ENCODE measurements at regions not wholly inside any gene's neighbourhood (a gene's known extent, or its start where the extent isn't known, plus 50 kb on each side); places are given as distances from the start of the nearest gene placed in this dataset.

DNA sequence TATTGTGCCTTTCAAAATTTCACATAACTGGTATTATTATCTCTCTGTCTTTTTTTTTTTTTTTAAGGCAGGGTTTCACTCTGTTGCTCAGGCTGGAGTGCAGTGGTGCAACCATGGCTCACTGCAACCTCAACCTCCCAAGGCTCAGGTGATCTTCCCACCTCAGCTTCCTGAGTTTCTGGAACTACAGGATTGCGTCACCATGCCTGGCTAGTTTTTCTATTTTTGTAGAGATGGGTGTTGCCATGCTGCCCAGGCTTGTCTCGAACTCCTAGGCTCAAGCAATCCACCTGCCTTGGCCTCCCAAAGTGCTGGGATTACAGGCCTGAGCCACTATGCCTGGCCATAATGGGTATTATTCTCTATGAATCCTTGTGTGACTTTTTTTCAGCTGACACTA is 402.3 kb upstream of the SMARCA2 start:
- no peak for ATAC-seq
- TF ChIP-seq, protein P1, sequence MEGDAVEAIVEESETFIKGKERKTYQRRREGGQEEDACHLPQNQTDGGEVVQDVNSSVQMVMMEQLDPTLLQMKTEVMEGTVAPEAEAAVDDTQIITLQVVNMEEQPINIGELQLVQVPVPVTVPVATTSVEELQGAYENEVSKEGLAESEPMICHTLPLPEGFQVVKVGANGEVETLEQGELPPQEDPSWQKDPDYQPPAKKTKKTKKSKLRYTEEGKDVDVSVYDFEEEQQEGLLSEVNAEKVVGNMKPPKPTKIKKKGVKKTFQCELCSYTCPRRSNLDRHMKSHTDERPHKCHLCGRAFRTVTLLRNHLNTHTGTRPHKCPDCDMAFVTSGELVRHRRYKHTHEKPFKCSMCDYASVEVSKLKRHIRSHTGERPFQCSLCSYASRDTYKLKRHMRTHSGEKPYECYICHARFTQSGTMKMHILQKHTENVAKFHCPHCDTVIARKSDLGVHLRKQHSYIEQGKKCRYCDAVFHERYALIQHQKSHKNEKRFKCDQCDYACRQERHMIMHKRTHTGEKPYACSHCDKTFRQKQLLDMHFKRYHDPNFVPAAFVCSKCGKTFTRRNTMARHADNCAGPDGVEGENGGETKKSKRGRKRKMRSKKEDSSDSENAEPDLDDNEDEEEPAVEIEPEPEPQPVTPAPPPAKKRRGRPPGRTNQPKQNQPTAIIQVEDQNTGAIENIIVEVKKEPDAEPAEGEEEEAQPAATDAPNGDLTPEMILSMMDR (IDR thresholded peaks at IDR 0.05) = no peak
- Histone ChIP-seq H3K4me3 (no peak overlapping the region), H3K4me1 (no peaks in the 10 kb centered on the region), H3K9me3 (no peaks in the 10 kb centered on the region), H3K27me3 (no peaks in the 10 kb centered on the region), H3K27ac (no peak overlapping the region), H3K36me3 (no peaks in the 10 kb centered on the region)
- DNase-seq = no peak
- WGBS, 2 donors = 70 to 75% methylated on average over 2 of the region's 2 CpGs
- intact Hi-C loops (cut with DNase I) = no loop called here
- no peak for FAIRE-seq

- DNase-seq = no peak
- no peak for FAIRE-seq
- ATAC-seq = no peak
- TF ChIP-seq, protein P1 (IDR thresholded peaks at IDR 0.05) = no peak
- Histone ChIP-seq H3K27me3 (no peaks in the 10 kb centered on the region), H3K9me3 (no peaks in the 10 kb centered on the region), H3K27ac (no peak overlapping the region), H3K4me3 (no peak overlapping the region), H3K36me3 (no peaks in the 10 kb centered on the region), H3K4me1 (no peaks in the 10 kb centered on the region)
- 42 to 59% methylated on average over 3 of the region's 3 CpGs for WGBS, 2 donors
- intact Hi-C loops (cut with DNase I) = no loop called here
These were observed 397.7 kb upstream of the SMARCA2 start for GRCh38 chr9:1617419-1617818.

DNA sequence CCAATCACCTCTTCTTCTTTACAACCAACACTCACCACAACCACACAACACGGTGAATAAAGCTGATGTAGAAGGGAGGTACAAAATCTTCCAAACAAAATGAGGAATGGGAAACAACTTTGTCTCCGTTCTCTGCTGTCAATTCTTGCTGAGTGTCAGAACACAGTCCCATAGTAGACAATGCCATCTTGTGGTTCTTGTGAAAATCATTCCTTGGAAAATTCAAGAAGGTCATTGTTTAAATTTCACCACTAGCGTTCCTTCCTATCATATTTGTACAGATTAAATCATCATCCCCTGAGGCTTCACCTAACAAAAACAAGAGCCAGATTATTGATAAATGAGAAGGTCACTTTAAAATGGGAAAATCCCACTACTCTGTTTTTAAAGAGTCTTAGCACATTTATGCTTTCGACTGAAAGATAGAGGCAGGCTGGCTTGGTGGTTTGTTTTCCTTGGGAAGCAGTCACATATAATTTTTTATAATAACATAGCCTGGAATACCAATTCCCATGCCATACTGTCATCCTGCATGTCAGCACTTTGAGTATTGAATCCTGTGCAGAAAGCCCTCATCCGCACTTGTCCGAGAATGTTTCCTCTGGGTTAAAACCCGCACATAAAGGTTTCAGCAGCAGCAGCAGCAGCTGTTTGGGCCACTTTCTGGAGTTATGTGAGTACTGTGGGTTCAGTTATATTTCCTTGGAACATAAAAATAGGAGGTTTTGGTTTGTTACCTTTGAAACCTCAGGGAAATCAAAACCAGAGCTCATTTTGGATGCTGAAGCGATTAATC is 395.0 kb upstream of the SMARCA2 start:
- no peak overlapping the region for H3K27ac ChIP-seq
- TF ChIP-seq, protein P1 (IDR thresholded peaks at IDR 0.05) = no peak
- H3K27me3 ChIP-seq = no peaks in the 10 kb centered on the region
- ATAC-seq = peak in 1 of 4 donors; percentile 29
- no peak for DNase-seq
- intact Hi-C loops (cut with DNase I) = no loop called here
- H3K4me3 ChIP-seq = no peak overlapping the region
- no peaks in the 10 kb centered on the region for H3K36me3 ChIP-seq
- WGBS, 2 donors = 57 to 61% methylated on average over 8 of the region's 8 CpGs
- no peak for FAIRE-seq
- H3K4me1 ChIP-seq = no peaks in the 10 kb centered on the region
- no peaks in the 10 kb centered on the region for H3K9me3 ChIP-seq

- FAIRE-seq = no peak
- 58 to 66% methylated on average over 2 of the region's 2 CpGs for WGBS, 2 donors
- Histone ChIP-seq H3K36me3 (no peaks in the 10 kb centered on the region), H3K27me3 (no peaks in the 10 kb centered on the region), H3K9me3 (no peaks in the 10 kb centered on the region), H3K4me1 (no peaks in the 10 kb centered on the region), H3K27ac (no peak overlapping the region), H3K4me3 (no peak overlapping the region)
- TF ChIP-seq, protein P1 (IDR thresholded peaks at IDR 0.05) = no peak
- intact Hi-C loops (cut with DNase I) = no loop called here
- no peak for ATAC-seq
- no peak for DNase-seq
These were observed 377.7 kb upstream of the SMARCA2 start for GRCh38 chr9:1637401-1637800.

DNA sequence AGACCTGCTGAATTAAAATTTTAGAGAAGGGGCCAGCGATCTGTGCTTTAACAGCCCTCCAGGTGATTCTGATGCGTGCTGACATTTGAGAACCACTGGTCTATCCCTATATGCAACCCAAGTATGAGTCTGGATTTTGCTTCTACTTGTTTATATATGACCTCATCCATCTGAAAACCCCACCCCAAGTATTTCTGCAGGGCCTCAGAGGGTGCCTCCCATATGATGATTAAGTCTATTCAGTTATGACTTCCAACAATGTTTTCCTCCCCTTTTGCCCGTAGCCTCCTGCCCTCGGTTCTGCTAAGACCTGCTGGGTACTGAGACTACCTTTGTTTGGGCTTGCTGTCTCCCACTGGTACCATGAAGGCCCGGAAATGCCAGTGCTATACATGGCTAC is 376.0 kb upstream of the SMARCA2 start:
- Histone ChIP-seq H3K4me1 (no peaks in the 10 kb centered on the region), H3K27me3 (no peaks in the 10 kb centered on the region), H3K27ac (no peak overlapping the region), H3K36me3 (no peaks in the 10 kb centered on the region), H3K9me3 (no peaks in the 10 kb centered on the region), H3K4me3 (no peak overlapping the region)
- ATAC-seq (no peak), DNase-seq (no peak), FAIRE-seq (no peak)
- TF ChIP-seq, protein P1 (IDR thresholded peaks at IDR 0.05) = no peak
- 64 to 77% methylated on average over 5 of the region's 5 CpGs for WGBS, 2 donors
- intact Hi-C loops (cut with DNase I) = no loop called here

Measured in pancreas (tissue), 10 donors.